HEK293T (cell line): ENCODE measurements at regions not wholly inside any gene's neighbourhood (a gene's known extent, or its start where the extent isn't known, plus 50 kb on each side); places are given as distances from the start of the nearest gene placed in this dataset.

Source experiments
- BHLHE40 ChIP-seq: fragments of 450-650 bp; IDR thresholded peaks from 2 replicates; pipeline ENCODE4 v1.6.1; 2016; ENCODE audit warnings: mild to moderate bottlenecking, moderate library complexity, borderline replicate concordance
- CTBP1 ChIP-seq: fragments of 450-650 bp; IDR thresholded peaks from 2 replicates; pipeline ENCODE4 v1.6.1; 2016; ENCODE audit warnings: borderline replicate concordance
- ELF4 ChIP-seq: fragments of 450-650 bp; IDR thresholded peaks from 2 replicates; pipeline ENCODE4 v1.6.1; 2017; ENCODE audit warnings: antibody characterized with exemption
- FOXA1 ChIP-seq: fragments of 450-650 bp; IDR thresholded peaks from 2 replicates; pipeline ENCODE4 v1.6.1; 2016; ENCODE audit warnings: mild to moderate bottlenecking
- FOXM1 ChIP-seq: fragments of 450-650 bp; IDR thresholded peaks from 2 replicates; pipeline ENCODE4 v1.6.1; 2017; ENCODE audit warnings: mild to moderate bottlenecking, borderline replicate concordance
- HDGF ChIP-seq: fragments of 450-650 bp; IDR thresholded peaks from 2 replicates; pipeline ENCODE4 v1.6.1; 2017; ENCODE audit warnings: antibody characterized with exemption, borderline replicate concordance
- L3MBTL2 ChIP-seq: fragments of 450-650 bp; conservative IDR thresholded peaks from 2 replicates; pipeline ENCODE4 v1.6.1; 2016; ENCODE audit warnings: mild to moderate bottlenecking
- LEF1 ChIP-seq: fragments of 450-650 bp; IDR thresholded peaks from 2 replicates; pipeline ENCODE4 v1.6.1; 2017; ENCODE audit warnings: mild to moderate bottlenecking, borderline replicate concordance
- NFRKB ChIP-seq: fragments of 450-650 bp; IDR thresholded peaks from 2 replicates; pipeline ENCODE4 v1.6.1; 2016; ENCODE audit warnings: mild to moderate bottlenecking, moderate library complexity
- PKNOX1 ChIP-seq: fragments of 450-650 bp; IDR thresholded peaks from 2 replicates; pipeline ENCODE4 v1.6.1; 2016
- SP1 ChIP-seq: fragments of 450-650 bp; IDR thresholded peaks from 2 replicates; pipeline ENCODE4 v1.6.1; 2017
- SUZ12 ChIP-seq: fragments of 450-650 bp; IDR thresholded peaks from 2 replicates; pipeline ENCODE4 v1.6.1; 2016; ENCODE audit warnings: mild to moderate bottlenecking
- ZNF384 ChIP-seq: fragments of 450-650 bp; IDR thresholded peaks from 2 replicates; pipeline ENCODE4 v1.6.1; 2016

DNA sequence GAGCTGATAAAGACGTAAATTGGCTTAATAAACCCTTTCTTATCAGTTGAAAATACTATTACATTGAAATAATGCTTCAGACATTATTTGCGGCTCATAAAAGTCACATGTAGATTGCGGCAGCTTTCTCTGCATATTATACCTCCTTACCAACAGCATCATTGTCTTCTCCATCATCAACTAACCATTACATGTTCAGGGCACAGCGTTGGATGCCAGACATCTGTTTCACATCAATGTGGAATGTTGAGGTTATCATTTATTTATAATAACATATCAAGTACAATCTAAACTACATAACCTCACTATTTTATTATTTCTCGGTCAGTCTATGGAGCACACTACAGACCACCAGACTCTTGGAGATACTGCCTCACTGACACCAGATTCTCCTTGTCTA lies 573.8 kb upstream of the FAT3 start:
- no peak for TF ChIP-seq LEF1
- TF ChIP-seq L3MBTL2 = no peak
- no peak for TF ChIP-seq SUZ12
- no peak for TF ChIP-seq FOXM1
- TF ChIP-seq HDGF = no peak
- no peak for TF ChIP-seq SP1
- no peak for TF ChIP-seq FOXA1
- no peak for TF ChIP-seq PKNOX1
- TF ChIP-seq ZNF384 = no peak
- TF ChIP-seq ELF4 = no peak
- no peak for TF ChIP-seq CTBP1
- no peak for TF ChIP-seq BHLHE40
- no peak for TF ChIP-seq NFRKB
